COLO668 (cell line): ENCODE measurements at regions not wholly inside any gene's neighbourhood (a gene's known extent, or its start where the extent isn't known, plus 50 kb on each side); places are given as distances from the start of the nearest gene placed in this dataset.

ENCODE experiments used
- DNase-seq: peaks from one replicate; lab custom pipeline; 2025; ENCODE audit not compliant: unreplicated experiment; lab: John Stamatoyannopoulos, UW

DNA sequence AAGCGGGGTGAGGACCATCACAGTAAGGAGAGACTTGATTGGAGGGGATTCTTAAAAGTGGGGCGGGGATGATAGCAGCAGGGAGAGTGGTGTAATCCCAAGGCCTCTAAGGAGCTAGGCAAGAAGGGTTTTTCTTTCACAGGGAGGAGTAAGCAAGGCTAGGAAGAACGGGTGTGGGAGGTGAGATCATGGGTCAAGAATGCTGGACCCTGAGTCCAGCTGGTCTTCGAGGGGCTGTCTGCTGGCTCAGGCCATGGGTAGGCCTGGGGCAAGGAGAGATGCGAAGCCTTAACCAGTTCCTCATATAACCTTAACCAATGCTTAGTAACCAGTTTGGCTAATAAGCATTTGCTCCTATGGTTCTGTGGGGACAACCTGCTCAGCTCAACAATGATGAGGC lies 599.1 kb downstream of the NPHP4 start:
- no peak for DNase-seq

DNA sequence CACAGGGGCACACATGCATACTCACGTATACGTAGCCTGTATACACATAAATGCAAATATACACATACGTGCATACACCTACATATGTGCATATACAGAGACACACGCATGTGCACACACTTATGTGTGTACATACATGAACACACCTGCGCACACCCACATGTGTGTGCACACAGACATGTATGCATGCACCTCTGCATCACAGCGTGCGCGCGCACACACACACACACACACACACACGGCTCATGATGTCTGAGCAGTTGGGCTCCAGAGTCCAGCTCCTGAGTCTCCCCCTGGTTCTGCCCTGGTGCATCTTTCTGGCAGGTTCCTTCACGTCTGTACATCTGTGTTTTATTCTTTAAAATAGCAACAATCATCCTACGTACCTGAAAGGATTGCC lies 600.5 kb downstream of the NPHP4 start:
- no peak for DNase-seq

DNA sequence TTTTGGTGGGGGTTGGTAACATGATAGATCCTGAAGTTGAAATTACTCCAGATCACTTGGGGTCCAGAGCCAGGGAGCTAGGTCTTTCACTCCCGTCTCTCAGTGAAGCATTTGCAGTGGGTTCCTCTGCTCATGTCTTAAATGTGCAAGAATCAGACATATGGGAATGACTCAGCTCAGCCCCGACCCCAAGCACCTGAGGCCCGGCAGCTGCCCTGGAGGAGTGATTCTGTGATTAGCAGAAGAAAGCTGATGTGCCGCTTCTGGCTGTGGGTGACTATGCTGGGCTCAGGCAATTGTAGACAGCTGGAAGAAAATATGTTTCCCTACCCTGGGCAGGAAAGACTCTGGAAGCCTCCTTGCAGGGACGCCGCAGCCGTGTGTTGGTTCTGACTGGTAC lies 601.7 kb downstream of the NPHP4 start:
- DNase-seq, result no peak

DNA sequence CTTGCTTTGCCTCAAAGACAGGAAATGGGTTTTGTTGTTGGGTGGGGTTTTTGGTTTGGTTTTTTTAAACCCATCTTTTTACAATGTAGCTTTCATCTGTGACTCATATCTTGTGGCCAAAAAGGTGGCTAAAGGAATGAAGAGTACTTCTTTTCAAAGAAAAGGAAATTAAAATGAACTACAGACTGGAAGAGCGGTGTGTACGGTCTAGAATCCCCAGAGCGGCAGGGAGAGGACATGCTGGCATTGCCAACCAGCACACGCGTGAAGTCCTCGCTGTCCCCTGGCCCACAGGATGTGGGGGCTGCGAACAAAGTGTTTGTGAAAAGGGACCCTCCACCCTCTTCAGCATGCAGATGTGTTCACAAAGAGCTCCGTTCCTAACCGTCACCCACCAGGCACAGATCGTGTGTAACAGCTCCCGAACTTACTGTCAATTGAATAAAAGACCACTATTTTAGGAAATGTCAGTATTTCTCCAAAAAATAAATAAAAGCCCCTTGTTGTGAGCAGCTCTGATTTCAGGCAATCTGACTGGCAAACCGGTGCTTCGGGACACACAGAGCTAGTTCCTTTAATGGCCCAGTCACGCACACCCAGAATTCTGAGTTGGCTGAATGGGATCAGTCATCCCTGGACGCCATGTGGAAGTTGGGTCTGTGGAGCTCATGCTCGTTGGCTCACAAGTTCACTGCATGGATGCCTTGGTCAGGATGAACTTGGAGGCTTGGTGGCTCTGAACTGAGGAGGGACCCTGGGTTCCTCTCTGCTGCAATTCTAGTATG lies 602.9 kb downstream of the NPHP4 start:
- no peak for DNase-seq

DNA sequence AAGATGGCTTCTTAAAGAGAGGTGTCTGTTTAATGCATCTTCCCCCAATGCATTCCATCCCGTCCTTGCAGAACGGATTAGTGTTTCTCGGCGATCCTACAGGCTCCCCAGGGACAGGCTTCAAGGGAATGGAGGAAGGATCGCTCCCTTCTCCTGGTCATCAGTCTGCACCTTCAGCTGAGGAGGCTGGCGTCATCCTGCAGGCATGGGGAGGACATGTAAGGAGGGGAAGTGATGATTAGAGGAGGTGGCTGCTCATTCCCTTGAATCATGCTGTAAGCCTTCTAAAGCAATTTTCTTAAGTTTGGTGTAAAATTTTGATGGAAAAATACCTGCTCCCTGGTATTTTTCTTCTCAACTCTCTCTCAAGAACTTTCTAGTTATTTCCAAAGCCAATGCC lies 603.6 kb downstream of the NPHP4 start:
- DNase-seq, result no peak

DNA sequence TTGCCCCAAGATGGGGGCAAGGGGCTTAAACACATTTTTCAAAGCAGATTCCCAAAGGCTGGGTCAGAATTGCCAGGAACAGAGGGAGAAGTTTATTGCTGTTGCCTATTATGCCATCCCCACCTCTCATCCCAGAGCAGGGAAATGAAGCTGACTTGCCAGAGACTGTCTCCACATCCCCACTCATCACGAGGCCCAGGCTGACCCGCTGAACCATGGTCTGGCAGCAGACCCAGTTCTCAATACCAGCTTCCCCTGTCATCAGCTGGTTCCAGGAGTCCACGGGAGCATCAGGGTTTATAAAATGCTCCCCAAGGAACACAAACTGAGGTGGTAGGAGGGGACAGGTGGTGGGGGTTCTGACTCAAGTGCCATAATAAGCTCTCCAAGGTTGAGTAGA lies 605.9 kb downstream of the NPHP4 start:
- DNase-seq, result no peak

DNA sequence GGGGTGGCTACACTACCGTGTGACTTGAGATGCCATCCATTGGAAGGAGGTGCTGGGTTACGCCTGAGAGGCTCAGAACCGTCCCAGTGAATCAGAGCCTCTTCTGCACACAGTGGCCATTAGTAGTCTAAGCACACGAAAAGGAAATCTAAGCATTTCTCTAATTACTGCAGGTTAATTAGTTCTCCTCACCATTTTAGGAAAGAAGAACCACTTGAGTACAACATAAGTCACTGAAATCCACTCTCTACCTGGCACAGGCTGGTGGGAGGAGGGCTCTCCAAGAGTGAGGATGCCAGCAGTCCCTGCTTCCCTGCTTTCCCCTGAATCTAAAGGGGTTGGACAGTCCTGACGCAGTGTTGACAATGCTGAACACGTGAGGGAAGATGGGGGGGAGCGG lies 606.3 kb downstream of the NPHP4 start:
- no peak for DNase-seq

DNA sequence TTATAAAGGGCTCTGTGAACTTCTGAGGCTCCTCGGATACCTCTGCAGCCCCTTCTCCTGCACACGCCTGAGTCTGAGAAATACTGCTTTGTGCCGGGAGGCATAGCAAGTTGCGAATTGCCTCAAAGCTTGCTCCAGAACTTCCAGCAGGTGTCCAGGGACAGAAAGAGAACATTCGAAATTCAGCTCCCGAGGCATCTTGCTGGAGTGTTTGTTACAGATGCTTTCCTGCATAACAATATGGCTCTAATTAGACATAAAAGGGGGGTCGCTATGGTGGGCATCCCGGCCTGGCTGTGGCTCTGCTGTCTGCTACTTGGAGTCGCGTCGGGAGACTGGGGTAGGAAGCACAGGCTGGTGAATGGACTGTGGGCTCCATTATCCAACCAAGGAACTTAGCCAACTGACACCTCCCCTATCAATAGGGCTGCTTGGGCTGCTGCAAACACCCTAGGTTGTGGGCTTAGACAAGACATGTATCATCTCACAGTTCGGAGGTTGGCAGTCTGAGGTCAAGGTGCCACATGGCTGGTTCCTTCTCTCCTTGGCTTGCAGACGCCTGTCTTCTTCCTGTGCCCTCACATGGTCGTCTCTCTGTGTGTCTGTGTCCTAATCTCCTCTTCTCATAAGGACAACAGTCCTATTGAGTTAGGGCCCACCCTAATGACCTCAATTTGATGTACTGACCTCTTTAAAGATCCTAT lies 607.0 kb downstream of the NPHP4 start:
- DNase-seq, result no peak

DNA sequence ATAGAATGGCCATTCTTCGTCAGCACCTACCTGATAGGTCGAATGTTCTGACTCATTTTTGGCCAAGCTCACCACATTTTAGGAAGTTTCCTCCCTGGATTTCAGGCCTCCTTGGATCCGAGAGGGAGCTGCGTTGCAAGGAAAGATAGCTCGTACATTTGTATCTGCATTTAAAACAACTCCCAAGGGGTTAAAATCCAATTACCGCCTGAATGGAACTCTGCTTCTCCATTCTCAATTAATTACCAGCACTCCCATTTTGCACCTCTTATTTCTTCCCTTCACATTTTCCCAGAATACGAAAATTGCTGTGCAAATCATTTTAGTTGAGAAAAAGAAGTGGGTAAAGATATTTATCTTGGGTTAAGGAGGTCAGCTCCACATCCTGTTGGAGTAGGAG lies 610.7 kb downstream of the NPHP4 start:
- no peak for DNase-seq

DNA sequence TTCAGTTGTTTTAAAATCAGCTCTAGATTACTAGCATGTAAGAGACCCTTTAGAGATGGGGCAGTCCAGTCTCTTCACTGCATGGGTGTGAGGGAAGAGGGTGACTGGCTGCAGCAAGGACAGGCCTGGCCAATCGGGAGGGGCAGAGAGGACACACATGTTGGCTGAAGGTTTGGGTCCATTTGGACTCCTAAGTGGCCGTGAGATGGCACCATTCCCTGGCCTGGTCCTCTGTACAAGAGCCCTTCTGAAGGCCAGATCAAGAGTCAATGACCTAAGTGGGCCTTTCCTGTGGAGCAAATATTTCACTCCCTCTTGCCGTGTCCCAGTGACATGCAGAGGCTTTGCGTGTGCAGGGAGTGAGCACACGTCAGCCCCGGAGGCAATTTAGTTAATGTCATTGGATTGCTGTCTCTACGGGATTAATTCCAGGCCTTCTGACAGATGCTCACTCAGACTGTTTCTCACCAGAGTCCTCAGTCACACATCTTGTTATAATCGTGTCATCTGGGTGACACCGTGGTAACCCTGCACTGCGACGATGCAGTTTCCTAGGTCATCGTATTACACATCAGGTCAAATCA lies 613.0 kb downstream of the NPHP4 start:
- DNase-seq, result no peak

DNA sequence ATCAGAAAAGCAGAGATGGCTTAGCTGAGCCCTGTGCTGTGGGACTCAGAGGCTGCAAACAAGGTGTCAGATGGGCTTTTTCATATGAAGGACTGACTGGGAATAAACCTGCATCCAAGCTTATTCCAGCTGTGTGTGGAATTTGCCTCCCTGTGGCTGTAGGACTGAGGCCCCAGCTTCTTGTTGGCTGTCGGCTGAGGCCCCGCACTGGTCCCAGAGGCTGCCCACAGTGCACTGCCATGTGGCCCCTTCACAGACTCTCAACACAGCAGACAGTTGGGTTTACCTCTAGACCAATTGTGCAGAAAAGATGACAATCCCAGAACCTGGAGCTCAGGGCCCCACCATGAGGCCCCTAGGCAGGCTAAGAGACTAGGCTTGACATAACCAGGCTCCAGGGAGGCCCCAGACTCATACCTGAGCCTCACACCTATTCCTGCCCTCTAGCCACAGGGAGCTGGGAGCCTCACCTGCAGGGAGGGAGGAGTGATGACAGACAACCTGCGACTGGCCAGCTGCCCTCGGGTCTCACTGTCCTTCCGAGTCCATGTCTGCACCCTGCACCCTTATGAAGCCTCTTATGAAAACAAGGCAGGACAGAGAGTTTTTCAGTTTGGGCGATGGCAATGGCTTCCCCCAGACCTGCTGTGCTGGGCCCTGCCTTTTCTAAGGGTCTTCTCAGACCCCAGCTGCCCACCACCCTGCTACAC lies 615.5 kb downstream of the NPHP4 start:
- no peak for DNase-seq

DNA sequence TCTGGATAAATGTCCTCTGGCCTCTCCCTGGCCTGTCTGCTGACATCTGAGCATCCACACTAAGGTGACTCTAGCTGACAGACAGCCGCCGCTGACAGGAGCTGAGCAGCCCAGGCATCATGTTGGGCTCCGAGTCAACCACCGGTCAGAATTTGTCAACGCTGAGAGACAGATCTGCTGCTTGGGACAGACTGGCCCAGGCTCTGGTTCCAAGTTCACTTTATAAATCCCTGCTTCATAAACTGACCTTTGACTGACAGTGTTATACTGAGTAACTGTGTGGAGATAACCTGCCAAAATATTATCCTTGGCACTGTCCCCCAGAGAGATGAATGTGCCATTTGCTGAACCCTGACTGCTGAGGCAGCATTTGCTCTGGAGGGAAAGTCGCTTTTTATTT lies 616.7 kb downstream of the NPHP4 start:
- DNase-seq, result no peak

DNA sequence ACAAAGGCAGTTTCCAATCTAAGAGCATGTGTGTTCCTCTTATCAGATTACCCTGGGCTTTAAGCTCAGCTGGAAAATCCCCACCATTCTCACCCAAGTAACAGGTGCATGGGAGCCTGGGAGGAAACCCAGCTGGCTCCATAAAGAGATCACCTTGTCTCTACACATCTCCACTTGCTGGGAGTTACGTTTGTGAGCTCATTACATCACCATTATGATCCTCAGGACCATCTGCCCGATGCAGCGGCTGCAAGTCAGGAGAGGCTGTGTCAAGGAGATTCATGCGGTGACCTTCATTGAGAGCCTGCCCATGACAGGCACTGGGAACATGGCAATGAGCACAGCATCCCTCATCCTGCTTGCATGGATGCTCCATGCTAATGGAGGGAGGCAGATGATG lies 618.0 kb downstream of the NPHP4 start:
- DNase-seq, result no peak

DNA sequence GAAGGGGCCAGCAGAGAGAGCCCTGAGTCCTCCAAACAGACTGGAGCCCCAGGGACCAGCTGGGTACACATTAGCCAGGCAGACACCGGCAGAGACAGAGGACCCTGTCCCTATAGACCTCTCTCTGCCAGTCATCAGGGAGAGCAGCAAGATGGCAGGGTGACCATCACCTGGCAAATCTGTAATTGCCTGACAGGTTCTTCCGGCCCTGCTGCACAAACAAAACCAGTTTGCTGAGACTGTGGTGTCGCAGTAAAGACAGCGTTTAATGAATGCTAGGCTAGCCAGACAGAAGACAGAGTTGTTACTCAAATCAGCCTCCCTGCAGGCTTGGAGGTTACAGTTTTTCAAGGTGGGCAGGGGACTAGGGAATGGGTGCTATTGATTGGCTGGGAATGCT lies 618.9 kb downstream of the NPHP4 start:
- no peak for DNase-seq

DNA sequence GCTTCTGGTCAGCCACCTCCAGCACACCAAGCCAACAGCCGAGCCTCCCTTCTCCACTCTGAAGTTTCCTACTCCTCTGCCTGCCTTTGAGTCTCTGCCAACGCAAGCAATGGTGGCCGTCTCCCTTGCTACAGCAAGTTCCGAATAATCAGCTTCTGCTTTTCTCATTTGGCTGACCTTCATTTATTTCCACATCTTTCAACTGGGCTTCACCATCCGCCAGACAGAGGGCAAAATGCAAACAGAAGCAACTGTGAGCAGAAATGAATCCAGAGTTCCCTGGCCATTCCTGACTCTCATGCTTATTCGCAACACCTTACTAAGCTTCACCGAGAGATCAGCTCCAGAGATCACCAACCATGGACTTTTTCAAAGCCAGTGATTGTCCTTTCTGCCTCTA lies 621.0 kb downstream of the NPHP4 start:
- no peak for DNase-seq

DNA sequence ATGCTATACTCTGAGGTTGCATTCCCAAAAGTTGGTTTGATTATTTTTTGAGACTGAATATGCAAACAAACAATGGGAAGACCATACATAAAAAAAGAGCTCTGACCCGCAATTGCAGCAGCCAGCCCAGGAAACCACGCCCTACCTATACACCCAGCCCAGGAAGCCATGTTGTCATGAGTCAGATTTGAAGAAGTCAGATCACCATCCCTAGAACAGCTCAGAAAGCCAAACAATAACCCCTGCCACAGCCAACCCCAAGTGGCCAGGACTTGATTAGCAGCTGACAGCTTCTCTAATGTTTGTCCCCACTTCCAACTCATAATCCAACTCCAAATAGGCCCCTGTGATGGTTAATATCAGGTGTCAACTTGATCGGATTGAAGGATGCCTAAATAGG lies 621.9 kb downstream of the NPHP4 start:
- DNase-seq, result no peak

DNA sequence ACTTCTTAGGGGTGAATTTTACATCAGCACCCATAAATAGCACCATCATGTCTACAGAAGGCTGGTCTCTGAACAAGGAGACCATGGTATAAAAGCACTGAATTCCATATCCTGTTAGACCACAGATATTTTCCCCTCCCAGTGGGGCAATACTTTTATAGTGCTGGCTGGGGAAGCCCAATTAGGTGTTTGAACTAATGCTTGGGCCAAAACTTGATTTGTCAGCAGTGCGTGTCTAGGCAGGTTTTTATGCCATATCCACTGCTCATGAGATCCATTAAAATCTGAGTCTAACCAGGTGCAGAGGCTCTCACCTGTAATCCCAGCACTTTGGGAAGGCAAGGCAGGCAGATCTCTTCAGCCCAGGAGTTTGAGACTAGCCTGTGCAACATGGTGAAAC lies 623.0 kb downstream of the NPHP4 start:
- no peak for DNase-seq

DNA sequence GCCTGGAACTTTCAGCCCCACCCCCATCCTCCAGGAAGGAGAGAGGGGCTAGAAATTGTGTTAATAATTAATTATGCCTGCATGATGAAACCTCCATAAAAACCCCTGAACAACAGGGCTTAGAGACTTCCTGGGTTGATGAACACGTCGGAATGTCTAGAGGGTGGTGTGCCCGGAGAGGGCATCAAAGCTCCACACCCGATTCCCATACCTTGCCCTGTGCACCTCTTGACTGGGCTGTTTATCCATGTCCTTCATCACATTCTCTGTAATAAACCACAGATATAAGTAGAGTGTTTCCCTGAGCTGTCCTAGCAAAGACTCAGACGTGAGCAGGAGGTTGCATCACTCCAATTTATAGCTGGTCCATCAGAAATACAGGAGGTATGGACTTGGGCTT lies 624.0 kb downstream of the NPHP4 start:
- no peak for DNase-seq

DNA sequence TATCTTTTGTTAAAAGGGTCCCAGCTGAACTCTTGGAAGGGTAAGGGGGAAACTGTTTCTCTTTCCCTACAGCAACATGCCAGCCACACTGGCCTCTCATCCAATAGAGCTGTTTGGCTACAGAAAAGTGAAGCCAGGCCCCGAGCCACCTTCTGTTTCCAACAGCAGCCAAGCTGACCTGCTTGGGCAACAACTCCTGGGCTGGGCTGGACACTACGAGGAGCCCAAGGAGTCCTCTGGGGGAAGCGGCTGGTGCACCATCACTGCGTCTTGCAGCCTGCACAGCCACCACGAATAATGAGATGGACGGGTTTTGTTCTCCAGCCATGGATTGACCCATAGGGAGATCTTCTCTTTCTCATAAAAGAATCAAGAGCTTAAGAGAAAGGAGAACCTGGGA lies 624.9 kb downstream of the NPHP4 start:
- no peak for DNase-seq

DNA sequence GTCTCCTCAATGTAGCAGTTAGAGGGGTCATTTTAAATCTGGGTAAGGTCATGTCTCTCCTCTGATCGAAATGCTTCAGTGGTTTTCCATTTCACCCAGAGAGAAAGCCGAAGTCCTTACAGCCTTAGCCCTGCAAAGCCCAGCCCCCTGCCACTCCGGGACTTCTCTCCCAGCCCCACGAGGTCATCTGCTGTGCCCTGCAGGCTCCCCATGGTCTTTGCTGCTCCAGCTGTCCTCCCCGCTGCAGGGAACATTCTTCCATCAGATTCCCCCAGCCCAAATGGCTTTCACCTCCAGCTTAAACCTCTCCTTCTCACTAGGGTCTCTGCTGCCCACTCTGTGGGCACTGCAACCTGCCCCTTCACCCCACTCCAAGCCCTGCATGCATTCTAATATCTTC lies 626.5 kb downstream of the NPHP4 start:
- no peak for DNase-seq

DNA sequence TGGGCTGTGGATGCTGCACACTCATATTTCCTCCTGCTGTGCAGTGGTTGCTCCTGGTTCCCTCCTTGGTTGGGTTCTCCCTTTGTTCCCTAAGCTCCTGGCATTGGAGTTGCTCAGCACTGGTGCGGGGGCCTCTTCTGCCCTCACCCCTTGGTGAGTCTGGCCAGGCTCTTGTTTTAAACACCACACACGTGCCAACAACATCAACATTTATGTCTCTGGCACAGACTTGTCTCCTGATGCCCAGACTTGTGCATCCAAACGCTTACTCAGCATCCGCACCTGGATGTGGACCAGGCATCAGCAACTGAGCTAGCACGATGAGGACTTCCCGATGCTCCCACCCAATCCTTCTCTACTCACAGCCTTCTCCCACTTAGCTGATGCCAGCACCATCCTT lies 627.6 kb downstream of the NPHP4 start:
- DNase-seq, result no peak

DNA sequence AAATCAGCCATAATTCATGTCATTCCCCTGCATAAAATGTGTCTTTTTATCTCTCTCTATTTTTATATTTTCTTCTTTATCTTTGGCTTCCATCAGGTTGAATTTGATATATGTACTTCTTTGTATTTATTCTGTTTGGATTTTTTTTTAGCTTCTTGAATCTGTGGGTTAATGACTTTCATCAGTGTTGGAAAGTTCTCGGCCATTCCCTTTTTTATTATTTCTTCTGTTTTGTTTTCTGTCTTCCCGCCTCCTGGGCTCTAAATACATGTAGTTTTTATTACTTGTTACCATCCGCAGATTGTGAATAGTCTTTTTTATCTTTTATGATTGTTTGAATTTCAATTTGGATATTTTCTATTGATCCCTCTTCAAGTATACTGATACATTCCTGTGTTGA lies 637.5 kb downstream of the NPHP4 start:
- DNase-seq, result no peak
